Activated T-cell treated with anti-CD3 and anti-CD28 coated beads for 48 hours (primary cell): ENCODE measurements at regions not wholly inside any gene's neighbourhood (a gene's known extent, or its start where the extent isn't known, plus 50 kb on each side); places are given as distances from the start of the nearest gene placed in this dataset.

Experiments used
- DNase-seq: peaks from one replicate; pipeline ENCODE4 v3.0.0-alpha.2; 2020; ENCODE audit warnings: low read depth

GRCh38 chr3:194769020-194769643, 83.4 kb downstream of the FAM43A start:
- DNase-seq = peak; percentile 83

- DNase-seq = no peak
Observed at GRCh38 chr3:194772241-194773000, 86.7 kb downstream of the FAM43A start.

- no peak for DNase-seq
Observed at GRCh38 chr3:194773216-194773615, 87.5 kb downstream of the FAM43A start.

GRCh38 chr3:194773771-194774455, 88.2 kb downstream of the FAM43A start:
- DNase-seq = no peak

- no peak for DNase-seq
Observed at GRCh38 chr3:194775266-194775665, 89.6 kb downstream of the FAM43A start.

- no peak for DNase-seq
Observed at GRCh38 chr3:194775731-194776130, 90.0 kb downstream of the FAM43A start.

- DNase-seq = no peak
Observed at GRCh38 chr3:194777729-194778128, 92.0 kb downstream of the FAM43A start.

- DNase-seq = no peak
Observed at GRCh38 chr3:194779729-194780224, 94.1 kb downstream of the FAM43A start.

GRCh38 chr3:194780706-194781105, 95.0 kb downstream of the FAM43A start:
- no peak for DNase-seq

- DNase-seq = no peak
Observed at GRCh38 chr3:194781617-194782016, 95.9 kb downstream of the FAM43A start.

GRCh38 chr3:194782698-194783404, 97.2 kb downstream of the FAM43A start:
- no peak for DNase-seq

- no peak for DNase-seq
Observed at GRCh38 chr3:194784361-194784760, 98.7 kb downstream of the FAM43A start.

GRCh38 chr3:194785315-194785714, 99.6 kb downstream of the FAM43A start:
- no peak for DNase-seq

GRCh38 chr3:194787072-194787471, 101.4 kb downstream of the FAM43A start:
- DNase-seq = no peak

GRCh38 chr3:194787650-194788049, 102.0 kb downstream of the FAM43A start:
- DNase-seq = no peak

GRCh38 chr3:194792368-194792767, 106.7 kb downstream of the FAM43A start:
- DNase-seq = no peak

GRCh38 chr3:194797555-194798250, 112.0 kb downstream of the FAM43A start:
- no peak for DNase-seq

GRCh38 chr3:194798486-194798885, 112.8 kb downstream of the FAM43A start:
- no peak for DNase-seq

GRCh38 chr3:194800002-194800401, 114.3 kb downstream of the FAM43A start:
- DNase-seq = no peak

GRCh38 chr3:194801461-194802432, 116.1 kb downstream of the FAM43A start:
- no peak for DNase-seq
